HG03039 (cell line): ENCODE measurements at regions not wholly inside any gene's neighbourhood (a gene's known extent, or its start where the extent isn't known, plus 50 kb on each side); places are given as distances from the start of the nearest gene placed in this dataset.
A peak's percentile ranks its signal among the peaks of the same experiment; 100 is the strongest.
"Not testable (repeated sequence)": the region's sequence is repeated elsewhere in the genome, so short reads cannot be mapped to it uniquely, and the experiment has no call there.

Experiments
- ATAC-seq: cut with Tn5 transposase; IDR thresholded peaks from one replicate; pipeline ENCODE4 v1.9.1; 2021; ENCODE audit warnings: mild to moderate bottlenecking, moderate library complexity; ENCODE audit not compliant: unreplicated experiment

GRCh38 chr9:78123808-78124207 is 92.2 kb upstream of the GNAQ start:
- no peak for ATAC-seq

GRCh38 chr9:78122631-78123030 is 91.0 kb upstream of the GNAQ start:
- no peak for ATAC-seq

- ATAC-seq: no peak
These were observed 89.9 kb upstream of the GNAQ start for GRCh38 chr9:78121488-78121887.

GRCh38 chr9:78118742-78119473 is 87.3 kb upstream of the GNAQ start:
- peak; percentile 93 for ATAC-seq

- no peak for ATAC-seq
These were observed 83.5 kb upstream of the GNAQ start for GRCh38 chr9:78115073-78115472.

GRCh38 chr9:78114581-78114980 is 83.0 kb upstream of the GNAQ start:
- no peak for ATAC-seq

- ATAC-seq: no peak
These were observed 80.8 kb upstream of the GNAQ start for GRCh38 chr9:78112406-78112805.

- ATAC-seq: no peak
These were observed 80.4 kb upstream of the GNAQ start for GRCh38 chr9:78112004-78112403.

- no peak for ATAC-seq
These were observed 77.5 kb upstream of the GNAQ start for GRCh38 chr9:78109075-78109474.

GRCh38 chr9:78106586-78106985 is 75.0 kb upstream of the GNAQ start:
- ATAC-seq: not testable (repeated sequence)

- ATAC-seq: peak; percentile 68
These were observed 72.4 kb upstream of the GNAQ start for GRCh38 chr9:78103971-78104433.

- no peak for ATAC-seq
These were observed 69.6 kb upstream of the GNAQ start for GRCh38 chr9:78101247-78101646.

- no peak for ATAC-seq
These were observed 65.9 kb upstream of the GNAQ start for GRCh38 chr9:78097541-78097940.

- no peak for ATAC-seq
These were observed 60.1 kb upstream of the GNAQ start for GRCh38 chr9:78091731-78092130.

GRCh38 chr9:78089111-78089510 is 57.5 kb upstream of the GNAQ start:
- ATAC-seq: no peak

GRCh38 chr9:78088190-78088589 is 56.6 kb upstream of the GNAQ start:
- ATAC-seq: not testable (repeated sequence)
